NOMO-1 (cell line): ENCODE measurements at regions not wholly inside any gene's neighbourhood (a gene's known extent, or its start where the extent isn't known, plus 50 kb on each side); places are given as distances from the start of the nearest gene placed in this dataset.

Experiments used
- DNase-seq, 2 experiments: peaks; one replicate each; lab custom pipeline; 2025; ENCODE audit not compliant: unreplicated experiment in 2 of 2; lab: John Stamatoyannopoulos, UW

DNA sequence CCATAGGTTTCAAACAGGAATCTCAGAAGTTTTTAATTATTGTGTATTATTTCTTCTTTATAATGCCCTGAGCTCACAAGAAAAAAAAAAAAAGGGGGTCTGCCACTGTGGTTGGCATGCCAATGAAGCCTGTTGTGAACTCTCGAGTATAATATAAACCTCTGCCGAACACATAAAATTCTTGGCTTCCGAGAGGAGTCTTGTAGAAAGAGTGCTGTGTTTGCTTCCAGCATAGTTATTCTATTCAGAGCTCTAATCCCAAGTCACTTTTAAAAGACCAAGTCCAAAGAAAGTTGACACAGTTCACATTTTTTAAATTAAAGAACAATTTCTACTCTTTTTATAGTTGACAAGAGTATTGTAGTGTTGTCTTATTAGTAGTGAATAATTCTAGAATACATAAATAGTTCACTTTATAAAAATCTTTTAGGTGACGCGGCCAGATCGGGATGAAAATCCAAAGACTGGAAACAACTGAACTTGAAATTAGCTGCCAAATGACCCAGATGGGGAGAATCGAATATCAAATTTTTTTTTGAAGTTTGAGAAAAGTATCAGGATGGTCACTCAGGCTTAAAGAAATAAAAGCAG is 293.2 kb downstream of the DUSP10 start:
- no peak for DNase-seq

DNA sequence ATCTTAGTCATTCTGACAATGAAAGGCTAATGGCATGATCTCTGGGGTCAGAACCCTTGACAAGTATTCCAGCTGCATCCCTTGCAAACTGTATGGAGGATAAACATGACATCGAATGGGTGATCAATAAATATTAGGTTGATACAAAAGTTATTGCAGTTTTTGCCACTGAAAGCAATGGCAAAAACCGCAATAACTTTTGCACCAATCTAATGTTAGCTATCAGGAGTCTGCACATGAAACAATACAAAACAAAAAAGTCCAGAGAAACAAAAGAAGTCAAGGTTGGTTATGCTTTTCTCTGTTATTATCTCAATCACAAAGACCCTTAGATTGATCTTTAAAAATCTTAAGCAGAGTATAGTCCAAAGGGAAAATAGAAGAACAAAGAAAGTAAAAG is 292.7 kb downstream of the DUSP10 start:
- DNase-seq: no peak

- DNase-seq: no peak
Measured at GRCh38 chr1:221449801-221450470, 292.0 kb downstream of the DUSP10 start.

- DNase-seq: no peak
Measured at GRCh38 chr1:221451741-221452140, 290.1 kb downstream of the DUSP10 start.

DNA sequence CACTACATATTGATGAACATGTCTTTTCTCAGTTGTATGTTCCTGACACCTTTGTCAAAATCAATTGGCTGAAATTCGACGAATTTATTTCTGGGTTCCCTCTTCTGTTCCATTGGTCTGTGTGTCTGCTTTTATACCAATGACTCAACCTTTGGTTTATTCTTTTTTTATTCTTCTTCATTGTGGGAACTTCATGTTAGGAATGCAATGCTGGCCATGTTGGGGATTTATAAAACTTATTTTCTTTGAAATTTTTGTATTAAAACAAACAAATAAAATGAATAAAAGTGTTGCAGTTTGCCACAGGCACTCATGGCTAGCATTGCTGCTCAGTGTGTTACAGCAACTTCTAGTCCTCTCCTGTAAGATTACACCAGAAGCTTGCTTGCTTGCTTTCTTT is 287.8 kb downstream of the DUSP10 start:
- DNase-seq: no peak

DNA sequence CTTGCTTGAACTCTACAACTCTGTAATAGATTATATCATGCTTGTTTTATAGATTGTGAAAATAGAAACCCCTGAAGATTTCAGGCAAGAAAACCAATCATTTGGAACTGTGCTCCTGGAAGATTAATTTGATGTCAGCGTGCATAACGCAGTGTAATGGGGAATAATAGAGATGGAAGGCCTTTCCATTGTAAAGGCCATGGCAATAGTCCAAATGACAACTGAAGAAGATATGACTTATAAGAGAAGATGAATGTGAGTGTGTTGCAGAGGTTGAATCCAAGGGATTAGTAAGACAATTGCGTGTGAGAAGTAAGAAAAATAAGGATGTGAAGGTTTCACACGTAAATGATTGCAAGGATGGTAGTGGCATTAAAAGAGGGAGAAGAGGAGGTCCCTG is 285.0 kb downstream of the DUSP10 start:
- DNase-seq: no peak

DNA sequence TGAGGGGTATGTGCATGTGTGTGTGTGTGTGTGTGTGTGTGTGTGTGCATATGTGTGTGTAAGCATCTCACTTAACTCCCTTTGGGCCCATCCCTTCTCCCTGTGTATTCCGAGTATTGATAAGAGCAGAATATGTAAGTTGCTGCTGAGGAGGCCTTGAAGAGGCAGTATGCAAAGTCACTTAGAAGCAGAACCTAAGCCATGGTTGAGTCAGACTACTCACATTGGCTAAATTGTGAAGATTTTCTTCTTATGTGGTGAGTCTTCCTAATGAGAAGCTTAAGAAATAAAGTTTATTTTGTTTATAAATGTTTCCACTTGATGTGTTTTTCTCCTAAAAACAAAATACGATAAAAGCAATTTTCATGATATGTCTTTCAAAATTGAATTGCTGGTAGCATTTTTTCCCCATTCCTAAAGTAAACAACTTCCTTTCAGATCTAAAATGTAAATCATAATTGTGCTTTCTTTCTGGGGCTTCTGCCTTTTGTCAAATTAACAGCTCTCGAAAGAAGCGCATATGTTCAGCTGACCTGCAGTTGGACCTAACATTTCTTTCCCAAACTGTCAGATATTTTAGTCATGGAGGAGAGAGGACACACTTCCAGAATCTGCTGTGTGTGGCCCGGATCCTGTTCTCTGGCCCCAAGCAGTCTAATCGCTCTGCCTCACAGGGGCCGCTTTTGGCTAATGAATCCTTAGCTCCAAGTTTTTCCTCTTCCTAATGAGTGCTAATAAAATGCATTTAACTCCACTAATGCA is 284.0 kb downstream of the DUSP10 start:
- DNase-seq: no peak

- DNase-seq: no peak
Measured at GRCh38 chr1:221458447-221459156, 283.3 kb downstream of the DUSP10 start.

DNA sequence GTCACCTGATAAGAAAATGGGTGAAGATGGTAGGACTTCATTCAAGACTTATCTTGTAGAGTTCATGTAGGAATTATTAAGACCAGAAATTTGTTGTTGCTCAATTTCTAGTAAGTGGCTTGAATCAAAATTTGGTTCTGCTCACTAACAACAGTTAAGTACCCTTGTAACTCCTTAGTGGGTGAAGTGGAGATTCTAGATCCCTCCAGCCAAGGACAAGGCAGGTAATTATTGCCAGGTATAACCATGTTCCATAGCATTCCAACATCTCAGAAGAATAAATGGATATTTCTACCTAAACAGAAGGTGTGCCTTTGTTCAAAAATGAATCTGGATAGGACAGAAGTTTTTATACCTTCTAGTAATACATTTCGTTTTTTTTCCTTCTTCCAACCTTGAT is 282.3 kb downstream of the DUSP10 start:
- DNase-seq: no peak

- no peak for DNase-seq
Measured at GRCh38 chr1:221462345-221462744, 279.5 kb downstream of the DUSP10 start.

GRCh38 chr1:221468546-221468945 is 273.3 kb downstream of the DUSP10 start:
- DNase-seq: no peak

- no peak for DNase-seq
Measured at GRCh38 chr1:221469476-221469875, 272.4 kb downstream of the DUSP10 start.

DNA sequence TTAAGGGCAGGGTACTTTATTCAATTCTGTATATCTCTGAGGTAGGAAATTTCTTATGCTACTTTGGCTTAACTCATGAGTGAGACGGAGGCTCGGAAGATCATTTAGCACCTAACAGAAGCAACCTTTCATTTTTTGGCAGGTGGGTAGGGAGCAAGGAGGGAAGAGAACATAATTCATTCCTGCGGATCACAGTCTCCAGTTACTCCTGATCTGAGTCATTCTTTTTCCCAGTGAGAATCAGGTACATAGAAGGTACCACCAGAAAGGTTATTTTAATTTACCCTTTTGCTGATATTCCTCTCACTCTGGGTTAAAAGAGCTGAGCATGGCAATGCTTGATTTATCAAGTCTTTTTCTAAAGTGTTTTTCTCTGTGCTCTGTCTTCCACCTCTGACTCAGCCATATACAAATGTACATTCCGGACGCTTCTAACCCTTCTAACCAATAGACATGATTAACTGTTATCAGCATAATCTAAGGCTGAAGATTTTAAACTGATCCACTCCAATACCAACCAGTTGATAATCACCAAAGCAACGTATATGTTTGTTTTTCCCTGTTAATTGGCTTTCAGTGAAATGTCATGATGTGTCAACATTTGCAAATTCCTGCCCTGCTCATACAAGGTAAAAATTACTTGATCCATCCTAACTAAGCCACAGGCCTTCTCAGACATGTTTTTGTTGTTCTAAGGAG is 271.7 kb downstream of the DUSP10 start:
- DNase-seq: no peak

- DNase-seq: no peak
Measured at GRCh38 chr1:221473411-221473810, 268.5 kb downstream of the DUSP10 start.

DNA sequence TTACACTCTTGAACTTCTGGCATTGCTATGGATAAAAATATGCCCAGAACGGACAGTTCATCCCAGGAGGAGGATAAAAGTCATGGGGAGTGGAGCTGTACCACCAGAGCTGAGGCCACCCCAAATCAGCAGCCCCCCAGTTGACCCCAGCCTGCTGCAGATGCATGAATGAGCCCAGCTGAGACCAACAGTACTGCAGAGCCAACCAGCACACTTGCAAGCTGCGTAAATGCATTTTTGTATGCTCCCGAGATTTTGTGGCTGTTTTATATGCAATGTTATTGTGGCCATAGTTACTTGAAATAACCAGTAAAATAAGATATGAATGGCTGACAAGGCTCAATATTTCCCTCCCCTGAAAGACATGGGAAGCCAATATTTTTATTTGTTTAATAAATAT is 264.6 kb downstream of the DUSP10 start:
- no peak for DNase-seq

DNA sequence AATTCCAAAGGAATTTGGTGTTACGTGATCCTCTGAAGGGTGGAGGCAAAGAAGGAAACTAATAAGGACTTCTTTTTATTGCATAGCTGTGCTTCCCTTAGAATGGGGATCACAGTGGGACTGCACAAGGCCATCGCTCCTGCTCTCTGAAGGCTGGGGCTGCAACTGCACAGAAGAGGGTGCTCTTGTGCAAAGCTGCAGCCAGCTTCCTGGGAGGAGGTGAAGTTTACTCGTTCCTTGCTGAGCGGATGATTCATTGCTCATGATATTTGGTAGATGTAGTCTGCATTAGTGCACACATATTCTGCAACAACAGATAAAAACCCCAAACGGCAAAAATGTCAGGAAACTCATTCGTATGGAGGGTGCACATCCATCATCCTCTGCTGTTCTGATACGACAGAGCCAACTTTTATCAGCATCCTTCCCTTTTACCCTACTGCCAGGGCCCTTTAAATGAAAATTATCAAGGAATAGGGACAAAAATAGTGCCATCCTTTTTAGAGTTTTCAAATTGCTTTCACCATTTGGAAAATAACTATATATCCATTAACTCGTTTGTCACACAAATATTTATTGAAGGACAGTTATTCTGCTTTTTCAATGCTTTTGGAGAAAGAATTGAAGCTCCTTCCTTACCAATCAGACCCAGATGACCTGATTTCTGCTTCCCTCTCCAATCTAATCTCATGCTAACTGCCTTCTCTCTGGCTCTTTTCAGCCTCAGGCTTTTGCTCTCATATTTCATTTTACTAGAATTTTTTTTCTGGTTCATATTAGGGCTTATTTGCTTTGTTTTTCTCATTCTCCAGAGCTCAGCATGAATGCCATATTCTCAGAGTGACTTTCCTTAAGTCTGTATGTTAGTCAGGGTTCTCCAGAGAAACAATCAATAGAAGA is 263.6 kb downstream of the DUSP10 start:
- peak; percentile 13 to 24 for DNase-seq

- DNase-seq: no peak
Measured at GRCh38 chr1:221487781-221488524, 253.9 kb downstream of the DUSP10 start.

DNA sequence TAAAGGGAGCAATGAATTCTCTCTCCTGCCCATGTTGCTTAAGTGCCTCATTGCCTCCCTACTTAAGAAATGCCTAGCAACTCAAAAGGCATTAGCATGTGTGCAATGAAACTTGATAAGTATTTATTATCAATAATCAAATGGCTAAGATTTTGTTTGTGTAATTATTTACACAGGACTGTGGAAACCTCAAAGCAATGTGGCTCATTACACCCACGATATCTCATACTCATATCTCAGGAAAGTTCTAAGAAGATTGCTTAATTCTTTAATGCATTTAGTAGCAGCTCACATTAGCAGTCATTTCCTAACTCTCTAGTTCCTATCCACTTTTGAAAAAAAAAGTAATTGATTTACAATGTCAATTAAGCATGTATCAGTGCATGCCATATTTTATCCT is 253.3 kb downstream of the DUSP10 start:
- no peak for DNase-seq

DNA sequence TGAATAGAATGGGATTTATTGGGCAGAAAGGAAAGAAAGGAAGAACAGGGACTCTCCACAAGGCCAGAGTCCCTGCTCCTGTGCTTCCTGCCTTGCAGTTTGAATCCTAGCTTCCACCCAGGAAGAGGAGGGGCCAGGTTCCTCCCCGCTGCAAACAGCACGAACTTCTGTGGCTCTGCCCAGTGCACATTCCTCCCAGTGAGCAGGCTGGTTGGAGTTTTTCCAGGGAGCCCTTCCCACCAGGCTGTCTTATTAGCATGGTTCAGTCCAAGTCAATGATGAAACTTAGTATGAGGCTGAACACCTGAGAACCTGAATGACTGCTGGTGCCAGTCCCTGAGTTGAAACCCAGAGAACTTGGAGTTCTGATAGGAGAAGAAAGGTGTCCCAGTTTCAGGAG is 247.2 kb downstream of the DUSP10 start:
- no peak for DNase-seq
